Large intestine (tissue), 3 donors: ENCODE measurements at regions not wholly inside any gene's neighbourhood (a gene's known extent, or its start where the extent isn't known, plus 50 kb on each side); places are given as distances from the start of the nearest gene placed in this dataset.

ENCODE experiments used
- DNase-seq, 2 donors: peaks; one replicate each; pipeline versions ENCODE4 v3.0.0 to v3.0.0-alpha.2; 2013
- H3K27ac ChIP-seq: one replicate; pipeline ENCODE4 v1.5.1; 2013; ENCODE audit warnings: low read length
- H3K27me3 ChIP-seq: 2 replicates; pipeline ENCODE4 v1.6.1; 2013; ENCODE audit warnings: low read length; ENCODE audit not compliant: control insufficient read depth, insufficient read depth
- H3K36me3 ChIP-seq: 2 replicates; pipeline ENCODE4 v1.6.1; 2013; ENCODE audit warnings: low read length; ENCODE audit not compliant: control insufficient read depth, insufficient read depth
- H3K4me1 ChIP-seq: one replicate; pipeline ENCODE4 v1.6.1; 2013; ENCODE audit warnings: low read length; ENCODE audit not compliant: control insufficient read depth, insufficient read depth
- H3K4me3 ChIP-seq: one replicate; pipeline ENCODE4 v1.5.1; 2013; ENCODE audit warnings: low read length
- H3K9me3 ChIP-seq: one replicate; pipeline ENCODE4 v1.6.1; 2013; ENCODE audit warnings: mild to moderate bottlenecking, low read depth, low read length, moderate library complexity; ENCODE audit not compliant: control insufficient read depth
- WGBS: methylation state at CpG from one replicate; pipeline ENCODE4 v1.1.5; 2013; ENCODE audit warnings: low lambda C conversion rate; ENCODE audit not compliant: insufficient coverage; 5-methylcytosine and 5-hydroxymethylcytosine counted together

GRCh38 chr16:51875834-51876600, 670.9 kb downstream of the TOX3 start:
- Histone ChIP-seq H3K36me3 (no peaks in the 10 kb centered on the region), H3K27me3 (no peaks in the 10 kb centered on the region), H3K4me1 (no peaks in the 10 kb centered on the region), H3K4me3 (no peak overlapping the region), H3K9me3 (no peaks in the 10 kb centered on the region), H3K27ac (no peak overlapping the region)
- DNase-seq = peak in 1 of 2 donors; percentile 4
- no CpG with 5 or more reads among the region's 18 CpGs for WGBS

- Histone ChIP-seq H3K36me3 (no peaks in the 10 kb centered on the region), H3K27me3 (no peaks in the 10 kb centered on the region), H3K4me3 (no peak overlapping the region), H3K4me1 (no peaks in the 10 kb centered on the region), H3K9me3 (no peaks in the 10 kb centered on the region), H3K27ac (no peak overlapping the region)
- DNase-seq = no peak
Measured at GRCh38 chr16:51872524-51872923, 674.4 kb downstream of the TOX3 start.

GRCh38 chr16:51870296-51870854, 676.6 kb downstream of the TOX3 start:
- DNase-seq = no peak
- Histone ChIP-seq H3K9me3 (no peaks in the 10 kb centered on the region), H3K4me3 (no peak overlapping the region), H3K4me1 (no peaks in the 10 kb centered on the region), H3K27ac (no peak overlapping the region), H3K36me3 (no peaks in the 10 kb centered on the region), H3K27me3 (no peaks in the 10 kb centered on the region)
- no CpG with 5 or more reads among the region's 2 CpGs for WGBS

GRCh38 chr16:51869176-51869575, 677.8 kb downstream of the TOX3 start:
- WGBS = no CpG with 5 or more reads among the region's 1 CpG
- Histone ChIP-seq H3K36me3 (no peaks in the 10 kb centered on the region), H3K27ac (no peak overlapping the region), H3K4me1 (no peaks in the 10 kb centered on the region), H3K27me3 (no peaks in the 10 kb centered on the region), H3K9me3 (no peaks in the 10 kb centered on the region), H3K4me3 (no peak overlapping the region)
- no peak for DNase-seq

- H3K9me3 ChIP-seq = no peaks in the 10 kb centered on the region
- H3K4me1 ChIP-seq = no peaks in the 10 kb centered on the region
- no peak overlapping the region for H3K4me3 ChIP-seq
- no peaks in the 10 kb centered on the region for H3K27me3 ChIP-seq
- no peak overlapping the region for H3K27ac ChIP-seq
- no peak for DNase-seq
- no CpG with 5 or more reads among the region's 2 CpGs for WGBS
- H3K36me3 ChIP-seq = no peaks in the 10 kb centered on the region
Measured at GRCh38 chr16:51868631-51869030, 678.3 kb downstream of the TOX3 start.

- Histone ChIP-seq H3K4me3 (no peak overlapping the region), H3K27me3 (no peaks in the 10 kb centered on the region), H3K4me1 (no peaks in the 10 kb centered on the region), H3K9me3 (no peaks in the 10 kb centered on the region), H3K36me3 (no peaks in the 10 kb centered on the region), H3K27ac (no peak overlapping the region)
- DNase-seq = no peak
- 100% methylated on average over 2 of the region's 8 CpGs for WGBS
Measured at GRCh38 chr16:51867386-51868065, 679.4 kb downstream of the TOX3 start.

GRCh38 chr16:51864575-51864974, 682.4 kb downstream of the TOX3 start:
- Histone ChIP-seq H3K27me3 (no peaks in the 10 kb centered on the region), H3K27ac (no peak overlapping the region)

GRCh38 chr16:51854401-51854951, 692.5 kb downstream of the TOX3 start:
- Histone ChIP-seq H3K36me3 (no peaks in the 10 kb centered on the region), H3K4me3 (no peak overlapping the region), H3K27me3 (no peaks in the 10 kb centered on the region), H3K27ac (no peak overlapping the region), H3K9me3 (no peaks in the 10 kb centered on the region), H3K4me1 (no peaks in the 10 kb centered on the region)
- DNase-seq = no peak
- WGBS = no CpG with 5 or more reads among the region's 4 CpGs

More at GRCh38 chr16:51864575-51864974, 682.4 kb downstream of the TOX3 start:
- no peaks in the 10 kb centered on the region for H3K4me1 ChIP-seq
- H3K9me3 ChIP-seq = no peaks in the 10 kb centered on the region
- DNase-seq = no peak
- no peaks in the 10 kb centered on the region for H3K36me3 ChIP-seq
- H3K4me3 ChIP-seq = no peak overlapping the region
- no CpG with 5 or more reads among the region's 1 CpG for WGBS

GRCh38 chr16:51853586-51853985, 693.4 kb downstream of the TOX3 start:
- no CpG with 5 or more reads among the region's 1 CpG for WGBS
- Histone ChIP-seq H3K27ac (no peak overlapping the region), H3K9me3 (no peaks in the 10 kb centered on the region), H3K4me3 (no peak overlapping the region), H3K36me3 (no peaks in the 10 kb centered on the region), H3K4me1 (no peaks in the 10 kb centered on the region), H3K27me3 (no peaks in the 10 kb centered on the region)
- DNase-seq = no peak

- WGBS = no CpG with 5 or more reads among the region's 1 CpG
- Histone ChIP-seq H3K27ac (no peak overlapping the region), H3K36me3 (no peaks in the 10 kb centered on the region), H3K9me3 (no peaks in the 10 kb centered on the region), H3K4me1 (no peaks in the 10 kb centered on the region), H3K4me3 (no peak overlapping the region), H3K27me3 (no peaks in the 10 kb centered on the region)
- DNase-seq = no peak
Measured at GRCh38 chr16:51852892-51853291, 694.1 kb downstream of the TOX3 start.
